Loucy (cell line): ENCODE measurements at regions not wholly inside any gene's neighbourhood (a gene's known extent, or its start where the extent isn't known, plus 50 kb on each side); places are given as distances from the start of the nearest gene placed in this dataset.

Experiments
- CTCF ChIP-seq: fragments of 200-600 bp; sonication (generic); conservative IDR thresholded peaks from 2 replicates; pipeline ENCODE4 v1.5.1; 2014; ENCODE audit warnings: mild to moderate bottlenecking, antibody characterized with exemption, low read length
- EZH2phosphoT487 ChIP-seq: fragments of 200-600 bp; IDR thresholded peaks from 2 replicates; pipeline ENCODE4 v1.6.1; 2018; ENCODE audit warnings: antibody characterized with exemption, mild to moderate bottlenecking, moderate library complexity, borderline replicate concordance

GRCh38 chr5:15234366-15234765 is 265.6 kb upstream of the FBXL7 start:
- TF ChIP-seq CTCF (no peak), EZH2phosphoT487 (no peak)
